GM12864 (cell line): ENCODE measurements at regions not wholly inside any gene's neighbourhood (a gene's known extent, or its start where the extent isn't known, plus 50 kb on each side); places are given as distances from the start of the nearest gene placed in this dataset.

Experiments used
- DNase-seq: peaks from one replicate; pipeline ENCODE4 v3.0.0-alpha.2; 2011; ENCODE audit warnings: low read depth
- H3K4me3 ChIP-seq: 2 replicates; pipeline ENCODE4 v1.5.1; 2011; ENCODE audit warnings: mild to moderate bottlenecking, low read depth, low read length, control low read depth
- CTCF ChIP-seq: IDR thresholded peaks from 2 replicates; pipeline ENCODE4 v1.5.1; 2011; ENCODE audit warnings: low read depth, mild to moderate bottlenecking, moderate library complexity, low read length, control low read depth, inconsistent platforms; ENCODE audit errors: missing control alignments

DNA sequence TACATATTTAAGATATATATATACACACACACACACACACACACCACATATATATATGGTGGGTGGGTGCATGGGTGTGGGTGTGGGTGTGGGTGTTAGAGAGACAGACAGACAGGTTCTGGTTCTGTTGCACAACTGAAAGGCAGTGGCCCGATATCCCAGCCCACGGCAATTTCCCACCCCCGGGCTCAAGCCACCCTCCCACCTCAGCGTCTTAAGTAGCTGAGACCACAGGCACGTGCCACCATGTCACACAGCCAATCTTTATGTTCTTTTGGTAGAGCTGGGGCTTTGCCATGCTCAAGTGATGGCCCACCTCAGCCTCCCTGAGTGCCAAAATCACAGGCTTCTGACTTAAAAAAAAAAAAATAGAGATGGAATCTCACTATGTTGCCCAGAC is 417.8 kb upstream of the FOXG1 start:
- DNase-seq = no peak
- H3K4me3 ChIP-seq = no peak overlapping the region
- TF ChIP-seq CTCF = no peak

DNA sequence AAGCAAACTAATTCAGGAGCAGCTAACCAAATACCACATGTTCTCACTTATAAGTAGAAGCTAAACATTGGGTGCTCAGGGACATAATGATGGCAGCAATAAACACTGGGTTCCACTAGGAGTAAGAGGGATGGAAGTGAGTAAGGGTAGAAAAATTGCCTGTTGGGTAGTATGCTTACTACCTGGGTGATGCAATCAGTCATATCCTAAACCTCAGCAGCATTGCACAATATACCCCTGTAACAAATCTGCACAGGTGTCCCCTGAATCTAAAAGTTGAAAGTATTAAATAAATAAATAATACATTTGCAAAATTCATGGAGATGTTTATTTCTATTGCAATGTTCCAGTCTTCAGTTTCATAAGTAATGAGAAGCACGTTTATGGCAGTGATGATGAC is 409.8 kb upstream of the FOXG1 start:
- no peak for TF ChIP-seq CTCF
- no peak overlapping the region for H3K4me3 ChIP-seq
- DNase-seq = no peak

DNA sequence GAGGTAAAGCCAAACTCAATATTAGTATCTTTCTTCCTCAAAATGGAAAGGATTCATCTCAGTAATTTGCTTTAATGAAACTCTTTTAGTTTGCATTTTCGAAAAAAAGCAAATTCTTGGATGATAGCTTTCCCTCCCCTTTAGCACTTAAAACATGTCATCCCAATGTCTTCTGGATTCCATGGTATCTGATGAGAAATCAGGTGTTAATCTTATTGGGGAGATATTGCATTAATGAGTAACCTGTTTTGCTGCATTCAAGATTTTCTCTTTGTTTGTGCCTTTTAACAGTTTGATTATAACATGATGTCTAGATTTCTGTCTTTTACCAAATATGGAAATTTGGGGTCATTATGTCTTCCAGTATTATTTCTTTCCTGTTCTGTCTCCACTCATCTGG is 405.1 kb upstream of the FOXG1 start:
- TF ChIP-seq CTCF = no peak
- no peak for DNase-seq

DNA sequence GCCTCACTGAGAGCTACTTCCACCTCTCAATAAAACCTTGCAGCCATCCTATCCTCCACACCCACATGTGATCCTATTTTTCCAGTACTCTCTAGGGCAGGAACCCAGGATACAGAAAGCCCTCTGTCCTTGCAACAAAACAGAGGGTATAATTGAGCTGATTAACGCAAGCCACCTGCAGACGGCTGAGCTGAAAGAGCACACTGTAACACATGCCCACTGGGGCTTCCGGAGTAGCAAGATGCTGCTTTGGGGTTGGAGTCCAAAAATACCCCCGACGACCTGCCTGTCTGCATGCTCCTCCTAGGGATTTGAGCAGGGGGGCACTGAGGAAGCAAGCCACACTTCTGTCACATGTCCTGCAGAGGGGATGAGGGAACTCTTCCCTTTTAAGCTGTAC is 401.1 kb upstream of the FOXG1 start:
- TF ChIP-seq CTCF = no peak
- DNase-seq = no peak
- no peak overlapping the region for H3K4me3 ChIP-seq

More for the DNA sequence above, 405.1 kb upstream of the FOXG1 start:
- H3K4me3 ChIP-seq = no peak overlapping the region

DNA sequence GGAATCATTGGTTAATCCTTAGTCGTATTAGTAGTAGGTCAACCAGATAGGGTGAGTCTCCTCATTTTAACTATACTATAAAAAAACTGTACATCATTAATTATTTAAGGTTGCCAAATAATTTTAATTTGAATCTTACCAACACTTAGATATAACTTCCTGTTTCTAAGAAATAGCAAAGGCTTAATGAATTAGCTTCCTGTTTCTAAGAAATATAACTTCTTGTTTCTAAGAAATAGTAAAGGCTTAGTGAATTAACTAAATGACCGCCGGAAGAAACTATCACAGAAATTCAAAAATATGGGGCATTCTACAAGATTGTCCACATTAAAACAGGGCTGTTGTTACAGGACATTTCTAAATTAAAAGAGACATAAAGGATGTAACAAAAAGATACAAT is 392.9 kb upstream of the FOXG1 start:
- no peak for DNase-seq
- TF ChIP-seq CTCF = no peak
- H3K4me3 ChIP-seq = no peak overlapping the region

- DNase-seq = no peak
- TF ChIP-seq CTCF = no peak
- no peak overlapping the region for H3K4me3 ChIP-seq
Measured at GRCh38 chr14:28375295-28375694, 391.3 kb upstream of the FOXG1 start.

DNA sequence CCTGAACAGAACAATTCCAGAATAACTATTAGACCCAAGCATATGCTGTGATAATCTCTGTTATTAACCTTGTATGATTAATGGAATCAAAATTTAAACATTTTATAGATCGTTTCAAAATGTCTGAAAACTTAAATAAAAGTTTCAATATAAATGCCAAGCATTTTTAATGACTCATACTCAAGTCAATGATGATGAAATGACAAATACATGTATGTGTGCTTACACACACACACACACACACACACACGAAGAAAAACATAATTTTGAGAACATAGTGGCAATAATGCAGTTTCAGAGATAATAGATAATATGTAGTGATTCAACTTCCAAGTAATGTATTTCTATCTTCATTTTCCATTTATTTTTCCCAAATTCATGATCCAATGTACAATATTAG is 384.9 kb upstream of the FOXG1 start:
- no peak for TF ChIP-seq CTCF
- no peak overlapping the region for H3K4me3 ChIP-seq
- no peak for DNase-seq
